GM23248 (cell line): ENCODE measurements at regions not wholly inside any gene's neighbourhood (a gene's known extent, or its start where the extent isn't known, plus 50 kb on each side); places are given as distances from the start of the nearest gene placed in this dataset.

Experiments used
- DNase-seq: peaks from one replicate; pipeline ENCODE4 v3.0.0-alpha.2; 2015
- H2AFZ ChIP-seq: fragments of 200-600 bp; sonication (generic); 2 replicates; pipeline ENCODE4 v1.6.1; 2016; ENCODE audit warnings: antibody characterized with exemption
- H3F3A ChIP-seq: fragments of 200-600 bp; sonication (generic); 2 replicates; pipeline ENCODE4 v1.6.1; 2016; ENCODE audit warnings: mild to moderate bottlenecking, antibody characterized with exemption, mixed run types; ENCODE audit not compliant: insufficient read depth
- H3K27ac ChIP-seq: fragments of 200-600 bp; sonication (generic); 2 replicates; pipeline ENCODE4 v1.5.1; 2016; ENCODE audit warnings: mild to moderate bottlenecking
- H3K27me3 ChIP-seq: fragments of 200-600 bp; sonication (generic); replicated peaks from 2 replicates; pipeline ENCODE4 v1.6.1; 2016; ENCODE audit warnings: mild to moderate bottlenecking; ENCODE audit not compliant: insufficient read depth
- H3K36me3 ChIP-seq: fragments of 200-600 bp; sonication (generic); 2 replicates; pipeline ENCODE4 v1.6.1; 2016; ENCODE audit warnings: low read depth, mild to moderate bottlenecking
- H3K4me1 ChIP-seq: fragments of 200-600 bp; sonication (generic); 2 replicates; pipeline ENCODE4 v1.6.1; 2016; ENCODE audit warnings: mild to moderate bottlenecking; ENCODE audit not compliant: insufficient read depth
- H3K4me2 ChIP-seq: fragments of 200-600 bp; sonication (generic); one replicate; pipeline ENCODE4 v1.6.1; 2016; ENCODE audit warnings: mild to moderate bottlenecking; ENCODE audit not compliant: unreplicated experiment
- H3K4me3 ChIP-seq: fragments of 200-600 bp; sonication (generic); 2 replicates; pipeline ENCODE4 v1.5.1; 2016; ENCODE audit warnings: mild to moderate bottlenecking
- H3K79me2 ChIP-seq: fragments of 200-600 bp; sonication (generic); 2 replicates; pipeline ENCODE4 v1.6.1; 2016; ENCODE audit warnings: mild to moderate bottlenecking; ENCODE audit not compliant: insufficient read depth
- H3K9ac ChIP-seq: fragments of 200-600 bp; sonication (generic); 2 replicates; pipeline ENCODE4 v1.6.1; 2016; ENCODE audit warnings: mild to moderate bottlenecking
- H3K9me2 ChIP-seq: fragments of 200-600 bp; sonication (generic); 2 replicates; pipeline ENCODE4 v1.6.1; 2016; ENCODE audit warnings: mixed run types, mild to moderate bottlenecking, moderate library complexity; ENCODE audit not compliant: insufficient read depth
- H3K9me3 ChIP-seq: fragments of 200-600 bp; sonication (generic); one replicate; pipeline ENCODE4 v1.6.1; 2017; ENCODE audit warnings: low read depth
- H4K20me1 ChIP-seq: fragments of 200-600 bp; sonication (generic); 2 replicates; pipeline ENCODE4 v1.6.0; 2016; ENCODE audit not compliant: insufficient read depth
- EZH2 ChIP-seq: fragments of 200-600 bp; sonication (generic); IDR thresholded peaks from 2 replicates; pipeline ENCODE4 v1.6.1; 2018; ENCODE audit warnings: antibody characterized with exemption, mild to moderate bottlenecking; ENCODE audit not compliant: insufficient read depth, poor library complexity, severe bottlenecking
- EZH2phosphoT487 ChIP-seq: fragments of 200-600 bp; sonication (generic); IDR thresholded peaks from 2 replicates; pipeline ENCODE4 v1.6.1; 2018; ENCODE audit warnings: antibody characterized with exemption, moderate library complexity, mild to moderate bottlenecking, low read depth; ENCODE audit not compliant: insufficient read depth
- WGBS, 2 experiments: methylation state at CpG; one replicate each; pipeline ENCODE4 v1.1.6; 2015 to 2017; ENCODE audit warnings: low lambda C conversion rate in 2 of 2, low coverage in 1 of 2; ENCODE audit errors: missing lambda C conversion rate in 2 of 2; 5-methylcytosine and 5-hydroxymethylcytosine counted together
- in situ Hi-C: fragments of 300-500 bp; cut with MboI; formaldehyde crosslinking; loops from 2 replicates; pipeline ENCODE4 v1.15.0; 2020

- Histone ChIP-seq H3K9me2 (no peaks in the 10 kb centered on the region), H3K27me3 (no peaks in the 10 kb centered on the region), H3K9ac (no peak overlapping the region), H3F3A (no peaks in the 10 kb centered on the region), H3K4me3 (no peak overlapping the region), H3K4me1 (no peaks in the 10 kb centered on the region), H3K36me3 (no peaks in the 10 kb centered on the region), H2AFZ (no peak overlapping the region), H3K79me2 (no peaks in the 10 kb centered on the region), H3K9me3 (no peaks in the 10 kb centered on the region), H4K20me1 (no peaks in the 10 kb centered on the region), H3K27ac (no peak overlapping the region), H3K4me2 (no peak overlapping the region)
- no peak for DNase-seq
- in situ Hi-C loops = no loop called here
- WGBS, 2 experiments = 17 to 24% methylated on average over 5 of the region's 5 CpGs
- TF ChIP-seq EZH2phosphoT487 (no peak), EZH2 (no peak)
These were observed 90.5 kb upstream of the MEX3C start for GRCh38 chr18:51287818-51288508.

- Histone ChIP-seq H3K36me3 (no peaks in the 10 kb centered on the region), H3K4me2 (no peak overlapping the region), H2AFZ (no peak overlapping the region), H3K79me2 (no peaks in the 10 kb centered on the region), H3K9me2 (no peaks in the 10 kb centered on the region), H3K27me3 (no peaks in the 10 kb centered on the region), H3K9me3 (no peaks in the 10 kb centered on the region), H3K27ac (no peak overlapping the region), H4K20me1 (no peaks in the 10 kb centered on the region), H3F3A (no peaks in the 10 kb centered on the region), H3K4me1 (no peaks in the 10 kb centered on the region), H3K4me3 (no peak overlapping the region), H3K9ac (no peak overlapping the region)
- in situ Hi-C loops = no loop called here
- no peak for TF ChIP-seq EZH2phosphoT487
- TF ChIP-seq EZH2 = no peak
- no peak for DNase-seq
- 30 to 44% methylated on average over 3 of the region's 3 CpGs for WGBS, 2 experiments
These were observed 91.1 kb upstream of the MEX3C start for GRCh38 chr18:51288582-51288981.

GRCh38 chr18:51290860-51291259 is 93.4 kb upstream of the MEX3C start:
- in situ Hi-C loops = no loop called here
- H4K20me1 ChIP-seq = no peaks in the 10 kb centered on the region
- H3K9me2 ChIP-seq = no peaks in the 10 kb centered on the region
- DNase-seq = peak; percentile 3
- H3K4me2 ChIP-seq = no peak overlapping the region
- no peaks in the 10 kb centered on the region for H3K9me3 ChIP-seq
- no peaks in the 10 kb centered on the region for H3K4me1 ChIP-seq
- WGBS, 2 experiments = 39 to 44% methylated on average over 2 of the region's 2 CpGs
- no peak overlapping the region for H2AFZ ChIP-seq
- H3K79me2 ChIP-seq = no peaks in the 10 kb centered on the region
- no peak for TF ChIP-seq EZH2phosphoT487
- no peak for TF ChIP-seq EZH2
- H3F3A ChIP-seq = no peaks in the 10 kb centered on the region
- H3K36me3 ChIP-seq = no peaks in the 10 kb centered on the region
- H3K27ac ChIP-seq = no peak overlapping the region
- no peak overlapping the region for H3K4me3 ChIP-seq
- no peaks in the 10 kb centered on the region for H3K27me3 ChIP-seq
- no peak overlapping the region for H3K9ac ChIP-seq

- 45 to 57% methylated on average over 3 of the region's 3 CpGs for WGBS, 2 experiments
- no peaks in the 10 kb centered on the region for H3K9me2 ChIP-seq
These were observed 103.4 kb upstream of the MEX3C start for GRCh38 chr18:51300912-51301311.

More at GRCh38 chr18:51300912-51301311, 103.4 kb upstream of the MEX3C start:
- H2AFZ ChIP-seq = no peak overlapping the region
- DNase-seq = no peak
- H3K9me3 ChIP-seq = no peaks in the 10 kb centered on the region
- no peak overlapping the region for H3K27ac ChIP-seq
- no peaks in the 10 kb centered on the region for H3K36me3 ChIP-seq
- in situ Hi-C loops = no loop called here
- H4K20me1 ChIP-seq = no peaks in the 10 kb centered on the region
- H3K9ac ChIP-seq = no peak overlapping the region
- no peak overlapping the region for H3K4me2 ChIP-seq
- no peaks in the 10 kb centered on the region for H3K4me1 ChIP-seq
- TF ChIP-seq EZH2phosphoT487 (no peak), EZH2 (no peak)
- H3F3A ChIP-seq = no peaks in the 10 kb centered on the region
- H3K79me2 ChIP-seq = no peaks in the 10 kb centered on the region
- no peaks in the 10 kb centered on the region for H3K27me3 ChIP-seq
- no peak overlapping the region for H3K4me3 ChIP-seq
